ENCODE measurements at regions not wholly inside any gene's neighbourhood (a gene's known extent, or its start where the extent isn't known, plus 50 kb on each side); places are given as distances from the start of the nearest gene placed in this dataset.
A peak's percentile ranks its signal among the peaks of the same experiment; 100 is the strongest.

DNA sequence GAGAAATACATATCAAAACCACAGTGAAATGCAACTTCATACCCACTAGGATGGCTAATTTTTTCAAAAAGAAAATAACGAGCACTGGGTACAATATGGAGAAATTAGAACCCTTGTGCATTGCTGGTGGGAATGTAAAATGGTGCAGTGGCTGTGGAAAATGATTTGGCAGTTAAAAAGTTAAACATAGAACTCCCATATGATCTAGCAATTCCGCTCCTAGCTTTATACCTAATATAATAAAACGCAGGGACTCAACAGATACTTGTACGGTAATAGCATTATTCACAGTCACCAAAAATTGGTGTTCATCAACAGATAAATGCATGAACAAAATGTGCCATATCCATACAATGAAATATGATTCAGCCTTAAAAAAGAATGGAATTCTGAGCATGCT is 58.8 kb upstream of the PLPP4 start:
- H3K4me1 ChIP-seq: no peaks in the 10 kb centered on the region
- H3K4me2 ChIP-seq: no peak overlapping the region
- no peak overlapping the region for H3K9ac ChIP-seq
- H3K4me3 ChIP-seq: no peak overlapping the region
- no peaks in the 10 kb centered on the region for H3K27me3 ChIP-seq
- no peaks in the 10 kb centered on the region for H4K20me1 ChIP-seq
- no peak overlapping the region for H3K27ac ChIP-seq
- no peaks in the 10 kb centered on the region for H3K36me3 ChIP-seq
- H3K9me3 ChIP-seq (replicated peaks in 1 of 11): peaks cover 6 to 14% (median 8%) of the 10 kb centered on the region in 11 experiments; a peak in 14 of 22 replicates
- no peak for TF ChIP-seq Cebpa-rat (IDR thresholded peaks at IDR 0.05)

DNA sequence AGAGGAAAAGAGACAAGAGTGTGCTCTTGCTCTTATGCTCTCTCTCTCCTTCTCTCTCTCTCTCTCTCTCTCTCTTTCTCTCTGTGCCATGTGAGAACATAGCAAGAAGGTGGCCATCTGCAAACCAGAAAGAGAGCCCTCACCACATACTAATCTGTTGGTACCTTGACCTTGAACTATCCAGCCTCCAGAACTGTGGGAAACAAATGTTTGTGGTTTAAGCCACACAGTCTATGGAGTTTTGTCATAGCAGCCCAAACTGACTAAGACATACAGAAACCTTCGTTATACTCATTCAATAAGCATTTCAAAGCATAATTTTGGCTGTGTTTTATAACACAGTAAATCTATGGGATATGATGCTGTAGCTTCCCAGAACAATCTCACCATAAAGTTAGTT is 56.4 kb upstream of the PLPP4 start:
- H3K36me3 ChIP-seq: no peaks in the 10 kb centered on the region
- no peak overlapping the region for H3K27ac ChIP-seq
- H3K9ac ChIP-seq: no peak overlapping the region
- H3K9me3 ChIP-seq (replicated peaks in 1 of 11): peaks cover 6 to 14% (median 8%) of the 10 kb centered on the region in 11 experiments; a peak in 14 of 22 replicates
- H3K27me3 ChIP-seq: no peaks in the 10 kb centered on the region
- TF ChIP-seq Cebpa-rat (IDR thresholded peaks at IDR 0.05): no peak
- no peaks in the 10 kb centered on the region for H3K4me1 ChIP-seq
- H3K4me3 ChIP-seq: no peak overlapping the region
- no peak overlapping the region for H3K4me2 ChIP-seq
- H4K20me1 ChIP-seq: no peaks in the 10 kb centered on the region

DNA sequence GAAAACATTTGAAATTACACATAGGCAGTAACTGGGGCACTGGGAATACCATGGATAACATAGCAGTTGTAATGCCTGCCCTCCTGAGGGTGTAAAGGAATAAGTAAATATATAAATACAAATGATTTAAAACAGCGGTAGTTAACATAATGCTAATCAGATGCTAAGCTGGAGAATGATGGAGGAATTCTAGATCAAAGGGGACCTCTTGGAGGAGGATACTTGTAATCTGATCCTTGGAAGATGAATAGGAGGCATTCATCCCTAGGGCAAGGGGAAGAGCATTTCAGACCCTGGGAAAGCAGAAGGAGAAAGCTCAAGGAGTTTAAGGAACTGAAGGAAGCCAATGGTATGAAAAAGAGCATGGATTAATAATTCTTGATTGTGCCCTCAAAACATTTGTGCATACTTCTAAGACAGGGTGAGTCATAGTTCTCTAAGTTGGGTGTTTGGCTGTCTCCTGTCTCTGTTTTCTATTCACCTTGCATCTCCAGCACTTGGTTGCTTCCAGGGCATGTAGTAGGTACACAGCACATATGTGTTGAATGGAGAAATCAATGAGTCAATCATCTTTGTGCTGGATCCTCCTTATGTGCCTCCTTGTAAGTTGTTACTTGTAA is 54.8 kb upstream of the PLPP4 start:
- H3K9ac ChIP-seq: no peak overlapping the region

DNA sequence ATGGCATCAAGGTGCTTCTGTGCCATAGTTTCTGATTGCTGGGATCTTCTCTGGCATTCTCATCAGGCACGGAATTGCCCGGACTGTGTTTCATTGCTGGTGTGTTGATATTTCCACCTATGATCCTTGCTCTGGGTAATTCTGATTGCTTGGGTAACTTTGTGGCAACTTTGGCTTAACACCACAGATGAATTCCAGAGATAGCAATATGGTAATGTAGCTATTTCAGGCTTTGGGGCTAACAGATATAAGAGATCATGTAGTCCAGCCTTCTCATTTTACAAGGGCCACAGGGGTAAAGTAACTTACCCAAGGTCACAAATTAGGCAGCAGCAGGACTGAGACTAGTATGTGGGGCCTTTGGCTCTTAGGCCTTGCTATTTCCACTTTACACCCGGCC is 53.9 kb upstream of the PLPP4 start:
- no peak overlapping the region for H3K27ac ChIP-seq
- H3K4me2 ChIP-seq: no peak overlapping the region
- TF ChIP-seq Cebpa-rat (IDR thresholded peaks at IDR 0.05): no peak
- peaks cover 0 to 11% (median 0%) of the 10 kb centered on the region in 10 experiments; a peak in 6 of 20 replicates for H3K4me1 ChIP-seq
- no peaks in the 10 kb centered on the region for H3K27me3 ChIP-seq
- no peak overlapping the region for H3K9ac ChIP-seq
- peaks cover 2 to 7% (median 6%) of the 10 kb centered on the region in 11 experiments; a peak in 14 of 22 replicates for H3K9me3 ChIP-seq (replicated peaks in 1 of 11)
- H3K36me3 ChIP-seq: no peaks in the 10 kb centered on the region
- no peaks in the 10 kb centered on the region for H4K20me1 ChIP-seq
- H3K4me3 ChIP-seq: no peak overlapping the region

More for the DNA sequence above, 54.8 kb upstream of the PLPP4 start:
- Histone ChIP-seq H3K27me3 (no peaks in the 10 kb centered on the region), H3K36me3 (no peaks in the 10 kb centered on the region), H3K4me1 (peaks cover 0 to 10% (median 0%) of the 10 kb centered on the region in 10 experiments; a peak in 6 of 20 replicates), H3K4me3 (no peak overlapping the region), H4K20me1 (no peaks in the 10 kb centered on the region), H3K9me3 (replicated peaks in 1 of 11) (peaks cover 6 to 14% (median 8%) of the 10 kb centered on the region in 11 experiments; a peak in 14 of 22 replicates), H3K4me2 (no peak overlapping the region), H3K27ac (no peak overlapping the region)
- no peak for TF ChIP-seq Cebpa-rat (IDR thresholded peaks at IDR 0.05)

DNA sequence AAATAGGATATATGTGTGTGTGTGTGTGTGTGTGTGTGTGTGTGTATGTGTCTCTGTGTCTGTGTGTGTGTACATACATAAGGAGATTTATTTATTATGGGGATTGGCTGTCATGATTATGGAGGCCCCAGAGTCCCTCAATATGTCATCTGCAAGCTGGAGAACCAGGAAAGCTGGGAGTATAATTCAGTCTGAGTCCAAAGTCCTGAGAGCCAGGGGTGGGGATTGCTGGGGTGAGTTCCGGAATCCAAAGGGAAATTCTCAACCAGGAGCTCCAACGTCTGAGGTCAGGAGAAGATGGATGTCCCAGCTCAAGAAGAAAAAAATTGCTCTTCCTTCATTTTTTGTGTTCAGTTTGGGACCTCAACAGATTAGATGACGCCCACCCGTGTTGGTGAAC is 50.7 kb upstream of the PLPP4 start:
- H4K20me1 ChIP-seq: no peaks in the 10 kb centered on the region
- no peak for TF ChIP-seq Cebpa-rat (IDR thresholded peaks at IDR 0.05)
- no peak overlapping the region for H3K4me3 ChIP-seq
- H3K4me1 ChIP-seq: peaks cover 0 to 35% (median 0%) of the 10 kb centered on the region in 10 experiments; a peak in 6 of 20 replicates
- H3K9ac ChIP-seq: no peak overlapping the region
- peak overlapping the region in 2 of 11 experiments; percentile 12 to 49; a peak in 2 of 22 replicates for H3K4me2 ChIP-seq
- no peaks in the 10 kb centered on the region for H3K9me3 ChIP-seq (replicated peaks in 1 of 11)
- no peak overlapping the region for H3K27ac ChIP-seq
- H3K36me3 ChIP-seq: no peaks in the 10 kb centered on the region
- H3K27me3 ChIP-seq: no peaks in the 10 kb centered on the region
